Panc1 (cell line): ENCODE measurements at regions not wholly inside any gene's neighbourhood (a gene's known extent, or its start where the extent isn't known, plus 50 kb on each side); places are given as distances from the start of the nearest gene placed in this dataset.
A peak's percentile ranks its signal among the peaks of the same experiment; 100 is the strongest.
"Not testable (repeated sequence)": the region's sequence is repeated elsewhere in the genome, so short reads cannot be mapped to it uniquely, and the experiment has no call there.

Experiments used
- ATAC-seq: fragments of 200-7000 bp; cut with Tn5 transposase; 2 replicates; pipeline ENCODE4 v1.9.1; 2020; ENCODE audit warnings: mild to moderate bottlenecking, moderate library complexity
- BruUV-seq: library from RNA; stranded (reverse); fragments of 400-500 nt; replicated peaks from 2 replicates; lab custom pipeline; 2021; lab: Mats Ljungman, UMichigan
- CTCF ChIA-PET: fragments of 300-600 bp; sonication (Branson Sonifier 250); formaldehyde crosslinking; loops from one replicate; lab custom pipeline; 2022; ENCODE audit warnings: antibody characterized with exemption; lab: Charles Lee
- POLR2A ChIA-PET: fragments of 300-600 bp; sonication (Branson Sonifier 250); formaldehyde crosslinking; loops from one replicate; lab custom pipeline; 2022; ENCODE audit warnings: antibody characterized with exemption; lab: Charles Lee
- DNase-seq: peaks from one replicate; pipeline ENCODE4 v3.0.0-alpha.2; 2010; ENCODE audit warnings: low read depth, low spot score
- H3K27ac ChIP-seq: 2 replicates; pipeline ENCODE4 v1.5.1; 2011; ENCODE audit warnings: mild to moderate bottlenecking, low read length, inconsistent platforms
- H3K27me3 ChIP-seq: fragments of 200-500 bp; sonication (Bioruptor generic); 2 replicates; pipeline ENCODE4 v1.6.0; 2014; ENCODE audit warnings: low read length, inconsistent platforms; ENCODE audit not compliant: control insufficient read depth, insufficient read depth
- H3K36me3 ChIP-seq: fragments of 200-500 bp; sonication (Bioruptor generic); 2 replicates; pipeline ENCODE4 v1.5.1; 2014; ENCODE audit warnings: inconsistent platforms, mild to moderate bottlenecking, low read length, moderate library complexity; ENCODE audit not compliant: control insufficient read depth, insufficient read depth
- H3K4me1 ChIP-seq: 2 replicates; pipeline ENCODE4 v1.5.1; 2011; ENCODE audit warnings: inconsistent platforms, mild to moderate bottlenecking, low read length, moderate library complexity; ENCODE audit not compliant: control insufficient read depth, insufficient read depth
- H3K4me3 ChIP-seq, 2 experiments: 2 replicates each; pipeline ENCODE4 v1.5.1; 2011 to 2012; ENCODE audit warnings: low read depth in 2 of 2, low read length in 2 of 2, mild to moderate bottlenecking in 2 of 2, inconsistent platforms in 1 of 2, moderate library complexity in 1 of 2
- H3K9me3 ChIP-seq: fragments of 200-500 bp; sonication (Bioruptor generic); 2 replicates; pipeline ENCODE4 v1.5.1; 2014; ENCODE audit warnings: low read depth, mild to moderate bottlenecking, inconsistent platforms, low read length, moderate library complexity; ENCODE audit not compliant: control insufficient read depth, insufficient read depth
- POLR2AphosphoS5 ChIP-seq: IDR thresholded peaks from 2 replicates; pipeline ENCODE4 v1.6.1; 2012; ENCODE audit warnings: mild to moderate bottlenecking, low read depth, low read length, moderate library complexity
- REST ChIP-seq, 2 experiments: IDR thresholded peaks; 2 replicates each; pipeline ENCODE4 v1.6.1; 2011 to 2012; ENCODE audit warnings: low read depth in 2 of 2, control low read depth in 1 of 2, low read length in 1 of 2, mild to moderate bottlenecking in 1 of 2, moderate library complexity in 1 of 2; ENCODE audit not compliant: insufficient read depth in 1 of 2
- SIN3A ChIP-seq: IDR thresholded peaks from 2 replicates; pipeline ENCODE4 v1.6.1; 2012; ENCODE audit warnings: low read depth, mild to moderate bottlenecking, low read length, moderate library complexity, borderline replicate concordance; ENCODE audit not compliant: insufficient read depth
- TCF7L2 ChIP-seq: IDR thresholded peaks from 2 replicates; pipeline ENCODE4 v1.6.1; 2011; ENCODE audit warnings: mild to moderate bottlenecking, low read depth, low read length, inconsistent platforms
- in situ Hi-C: cut with HindIII; loops from 2 replicates; pipeline ENCODE4 v1.10.0; 2016; ENCODE audit warnings: low sequenced_read_pairs, low pct_unique_long_range_greater_than_20kb
- intact Hi-C: fragments of 100-400 bp; cut with micrococcal nuclease; formaldehyde crosslinking; loops from one replicate; pipeline ENCODE4 v1.10.0; 2022; ENCODE audit not compliant: unreplicated experiment
- TF ChIP-seq, protein P1 (sequence below): fragments of 450-650 bp; IDR thresholded peaks from 2 replicates; pipeline ENCODE4 v1.5.1; 2017; ENCODE audit warnings: mild to moderate bottlenecking

- H3K4me1 ChIP-seq, intact Hi-C loops, POLR2A ChIA-PET, CTCF ChIA-PET, in situ Hi-C loops, DNase-seq, H3K36me3 ChIP-seq, BruUV-seq, H3K27me3 ChIP-seq, H3K9me3 ChIP-seq, H3K4me3 ChIP-seq: not testable (repeated sequence)
- peak; percentile 88 for ATAC-seq
- TF ChIP-seq, protein P1, sequence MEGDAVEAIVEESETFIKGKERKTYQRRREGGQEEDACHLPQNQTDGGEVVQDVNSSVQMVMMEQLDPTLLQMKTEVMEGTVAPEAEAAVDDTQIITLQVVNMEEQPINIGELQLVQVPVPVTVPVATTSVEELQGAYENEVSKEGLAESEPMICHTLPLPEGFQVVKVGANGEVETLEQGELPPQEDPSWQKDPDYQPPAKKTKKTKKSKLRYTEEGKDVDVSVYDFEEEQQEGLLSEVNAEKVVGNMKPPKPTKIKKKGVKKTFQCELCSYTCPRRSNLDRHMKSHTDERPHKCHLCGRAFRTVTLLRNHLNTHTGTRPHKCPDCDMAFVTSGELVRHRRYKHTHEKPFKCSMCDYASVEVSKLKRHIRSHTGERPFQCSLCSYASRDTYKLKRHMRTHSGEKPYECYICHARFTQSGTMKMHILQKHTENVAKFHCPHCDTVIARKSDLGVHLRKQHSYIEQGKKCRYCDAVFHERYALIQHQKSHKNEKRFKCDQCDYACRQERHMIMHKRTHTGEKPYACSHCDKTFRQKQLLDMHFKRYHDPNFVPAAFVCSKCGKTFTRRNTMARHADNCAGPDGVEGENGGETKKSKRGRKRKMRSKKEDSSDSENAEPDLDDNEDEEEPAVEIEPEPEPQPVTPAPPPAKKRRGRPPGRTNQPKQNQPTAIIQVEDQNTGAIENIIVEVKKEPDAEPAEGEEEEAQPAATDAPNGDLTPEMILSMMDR, result peak; percentile 82
- H3K27ac ChIP-seq, result peak overlapping the region; percentile 18; the same call in 1 of the 2 replicates
These were observed 71.0 kb upstream of the SRRM3 start for GRCh38 chr7:76130661-76131060.

DNA sequence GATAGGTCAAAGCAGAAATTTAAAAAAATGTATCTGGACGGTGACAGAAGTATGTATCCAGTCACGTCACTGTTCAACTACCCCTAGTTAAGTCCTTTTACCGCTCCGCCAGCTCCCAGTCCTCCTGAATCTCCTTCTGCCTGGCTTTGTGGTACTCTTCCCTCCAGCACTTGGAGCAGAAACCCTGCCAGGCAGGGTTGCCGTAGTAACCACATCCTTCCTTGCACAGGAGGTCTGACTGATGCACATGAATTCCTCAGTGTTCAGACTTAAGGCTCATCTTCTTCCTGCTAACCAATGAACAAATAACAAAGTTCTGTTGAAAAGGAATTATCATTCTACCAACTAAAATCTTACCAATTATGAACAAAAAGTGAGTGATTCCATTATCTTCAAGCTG lies 69.8 kb upstream of the SRRM3 start:
- CTCF ChIA-PET, result interaction anchor here (0.5 kb wide), 1 partner anchor 63 kb away, joined by 9 read pairs; no protein-coding TSS in a partner anchor
- H3K4me3 ChIP-seq, H3K27ac ChIP-seq, intact Hi-C loops, H3K9me3 ChIP-seq, H3K4me1 ChIP-seq, H3K36me3 ChIP-seq, POLR2A ChIA-PET, BruUV-seq, H3K27me3 ChIP-seq, ATAC-seq, in situ Hi-C loops, DNase-seq: not testable (repeated sequence)

GRCh38 chr7:76133164-76133775 lies 68.4 kb upstream of the SRRM3 start:
- Histone ChIP-seq H3K9me3 (no peaks in the 10 kb centered on the region), H3K4me1 (no peaks in the 10 kb centered on the region), H3K36me3 (no peaks in the 10 kb centered on the region), H3K27me3 (no peaks in the 10 kb centered on the region), H3K4me3 (no peak overlapping the region), H3K27ac (no peak overlapping the region)
- in situ Hi-C loops (no loop called here), intact Hi-C loops (no loop called here)
- ATAC-seq, result no peak
- ChIA-PET CTCF (no interaction called here), POLR2A (interaction anchor here (0.7 kb wide), 1 partner anchor 440 kb away, joined by 3 read pairs; no protein-coding TSS in a partner anchor)
- no peak for DNase-seq
- no peak for TF ChIP-seq TCF7L2
- no peak for TF ChIP-seq SIN3A
- no peak for TF ChIP-seq REST (IDR thresholded peaks at IDR 0.05; ENCODE audit: insufficient read depth in 1 of 2, low read depth in 2 of 2, low read length in 1 of 2)
- no peak for TF ChIP-seq POLR2AphosphoS5
- TF ChIP-seq, protein P1, result no peak
- BruUV-seq, result no TSS peak
